Left renal pelvis (tissue), 4 donors: ENCODE measurements at regions not wholly inside any gene's neighbourhood (a gene's known extent, or its start where the extent isn't known, plus 50 kb on each side); places are given as distances from the start of the nearest gene placed in this dataset.

Experiments
- DNase-seq, 4 donors: peaks; one replicate each; pipeline ENCODE4 v3.0.0-alpha.2; 2013; ENCODE audit warnings: low read depth in 4 of 4, low spot score in 3 of 4

GRCh38 chrX:40173143-40174000 lies 75.6 kb upstream of the BCOR start:
- no peak for DNase-seq

- no peak for DNase-seq
Observed at GRCh38 chrX:40172401-40173142, 74.8 kb upstream of the BCOR start.

GRCh38 chrX:40171513-40172400 lies 74.0 kb upstream of the BCOR start:
- no peak for DNase-seq

- no peak for DNase-seq
Observed at GRCh38 chrX:40170830-40171512, 73.2 kb upstream of the BCOR start.

- DNase-seq: no peak
Observed at GRCh38 chrX:40169193-40170101, 71.7 kb upstream of the BCOR start.

GRCh38 chrX:40168480-40169011 lies 70.8 kb upstream of the BCOR start:
- no peak for DNase-seq

- DNase-seq: no peak
Observed at GRCh38 chrX:40167850-40168479, 70.2 kb upstream of the BCOR start.

- no peak for DNase-seq
Observed at GRCh38 chrX:40167233-40167849, 69.6 kb upstream of the BCOR start.

- no peak for DNase-seq
Observed at GRCh38 chrX:40166582-40166981, 68.8 kb upstream of the BCOR start.

- no peak for DNase-seq
Observed at GRCh38 chrX:40165861-40166260, 68.1 kb upstream of the BCOR start.

- DNase-seq: no peak
Observed at GRCh38 chrX:40165206-40165605, 67.4 kb upstream of the BCOR start.

GRCh38 chrX:40164751-40165150 lies 67.0 kb upstream of the BCOR start:
- DNase-seq: no peak

GRCh38 chrX:40158036-40158706 lies 60.4 kb upstream of the BCOR start:
- no peak for DNase-seq

- DNase-seq: no peak
Observed at GRCh38 chrX:40157228-40158035, 59.7 kb upstream of the BCOR start.

GRCh38 chrX:40156470-40157227 lies 58.9 kb upstream of the BCOR start:
- no peak for DNase-seq
